Activated B cell treated with CpG ODN at 0.5 μM for 24 hours (primary cell): ENCODE measurements at regions not wholly inside any gene's neighbourhood (a gene's known extent, or its start where the extent isn't known, plus 50 kb on each side); places are given as distances from the start of the nearest gene placed in this dataset.

Experiments used
- ATAC-seq: fragments of 200-7000 bp; cut with Tn5 transposase; one replicate; pipeline ENCODE4 v1.10.0; 2021; ENCODE audit warnings: low read depth, mild to moderate bottlenecking, moderate library complexity
- CTCF ChIA-PET: fragments of 350-600 bp; sonication (Branson Sonifier 250); formaldehyde crosslinking; loops from one replicate; lab custom pipeline; 2021; ENCODE audit warnings: antibody characterized with exemption; lab: Charles Lee
- POLR2A ChIA-PET: fragments of 350-600 bp; sonication (Branson Sonifier 250); formaldehyde crosslinking; loops from one replicate; lab custom pipeline; 2021; ENCODE audit warnings: antibody characterized with exemption; lab: Charles Lee
- DNase-seq: peaks from one replicate; pipeline ENCODE4 v3.0.0; 2022
- H3K27ac Mint-ChIP-seq: one replicate; pipeline ENCODE4 v1.8.0; 2020; ENCODE audit warnings: mixed read lengths
- H3K27me3 Mint-ChIP-seq: one replicate; pipeline ENCODE4 v1.8.0; 2021; ENCODE audit warnings: mixed read lengths
- H3K36me3 Mint-ChIP-seq: one replicate; pipeline ENCODE4 v1.8.0; 2021; ENCODE audit warnings: low read depth, mixed read lengths
- H3K4me1 Mint-ChIP-seq: one replicate; pipeline ENCODE4 v1.8.0; 2021; ENCODE audit warnings: mixed read lengths
- H3K4me3 Mint-ChIP-seq: one replicate; pipeline ENCODE4 v1.8.0; 2020; ENCODE audit warnings: mild to moderate bottlenecking, mixed read lengths
- H3K9me3 Mint-ChIP-seq: one replicate; pipeline ENCODE4 v1.8.0; 2020; ENCODE audit warnings: mixed read lengths
- intact Hi-C: fragments of 100-400 bp; cut with micrococcal nuclease; formaldehyde crosslinking; loops from one replicate; pipeline ENCODE4 v1.15.1; 2024
- TF ChIP-seq, protein P1 (sequence below): fragments of 200-600 bp; IDR thresholded peaks from one replicate; pipeline ENCODE4 v1.8.0; 2022; ENCODE audit warnings: antibody characterized with exemption, mild to moderate bottlenecking

- H3K27ac Mint-ChIP-seq = no peak overlapping the region
- TF ChIP-seq, protein P1, sequence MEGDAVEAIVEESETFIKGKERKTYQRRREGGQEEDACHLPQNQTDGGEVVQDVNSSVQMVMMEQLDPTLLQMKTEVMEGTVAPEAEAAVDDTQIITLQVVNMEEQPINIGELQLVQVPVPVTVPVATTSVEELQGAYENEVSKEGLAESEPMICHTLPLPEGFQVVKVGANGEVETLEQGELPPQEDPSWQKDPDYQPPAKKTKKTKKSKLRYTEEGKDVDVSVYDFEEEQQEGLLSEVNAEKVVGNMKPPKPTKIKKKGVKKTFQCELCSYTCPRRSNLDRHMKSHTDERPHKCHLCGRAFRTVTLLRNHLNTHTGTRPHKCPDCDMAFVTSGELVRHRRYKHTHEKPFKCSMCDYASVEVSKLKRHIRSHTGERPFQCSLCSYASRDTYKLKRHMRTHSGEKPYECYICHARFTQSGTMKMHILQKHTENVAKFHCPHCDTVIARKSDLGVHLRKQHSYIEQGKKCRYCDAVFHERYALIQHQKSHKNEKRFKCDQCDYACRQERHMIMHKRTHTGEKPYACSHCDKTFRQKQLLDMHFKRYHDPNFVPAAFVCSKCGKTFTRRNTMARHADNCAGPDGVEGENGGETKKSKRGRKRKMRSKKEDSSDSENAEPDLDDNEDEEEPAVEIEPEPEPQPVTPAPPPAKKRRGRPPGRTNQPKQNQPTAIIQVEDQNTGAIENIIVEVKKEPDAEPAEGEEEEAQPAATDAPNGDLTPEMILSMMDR = no peak
- H3K27me3 Mint-ChIP-seq = peaks cover 12% of the 10 kb centered on the region
- DNase-seq (no peak), ATAC-seq (no peak)
- no peak overlapping the region for H3K4me3 Mint-ChIP-seq
- POLR2A ChIA-PET = no interaction called here
- intact Hi-C loops = no loop called here
- no peaks in the 10 kb centered on the region for H3K36me3 Mint-ChIP-seq
- CTCF ChIA-PET = no interaction called here
- H3K9me3 Mint-ChIP-seq = peaks cover 3% of the 10 kb centered on the region
- H3K4me1 Mint-ChIP-seq = no peaks in the 10 kb centered on the region
Measured at GRCh38 chr2:236496340-236496739, 73.3 kb upstream of the ACKR3 start.

- Mint-ChIP-seq H3K4me3 (no peak overlapping the region), H3K27me3 (peaks cover 12% of the 10 kb centered on the region), H3K4me1 (no peaks in the 10 kb centered on the region), H3K9me3 (no peaks in the 10 kb centered on the region), H3K36me3 (no peaks in the 10 kb centered on the region), H3K27ac (no peak overlapping the region)
- intact Hi-C loops = no loop called here
- ChIA-PET POLR2A (no interaction called here), CTCF (no interaction called here)
- no peak for ATAC-seq
- TF ChIP-seq, protein P1 = no peak
- no peak for DNase-seq
Measured at GRCh38 chr2:236498369-236498768, 71.3 kb upstream of the ACKR3 start.

DNA sequence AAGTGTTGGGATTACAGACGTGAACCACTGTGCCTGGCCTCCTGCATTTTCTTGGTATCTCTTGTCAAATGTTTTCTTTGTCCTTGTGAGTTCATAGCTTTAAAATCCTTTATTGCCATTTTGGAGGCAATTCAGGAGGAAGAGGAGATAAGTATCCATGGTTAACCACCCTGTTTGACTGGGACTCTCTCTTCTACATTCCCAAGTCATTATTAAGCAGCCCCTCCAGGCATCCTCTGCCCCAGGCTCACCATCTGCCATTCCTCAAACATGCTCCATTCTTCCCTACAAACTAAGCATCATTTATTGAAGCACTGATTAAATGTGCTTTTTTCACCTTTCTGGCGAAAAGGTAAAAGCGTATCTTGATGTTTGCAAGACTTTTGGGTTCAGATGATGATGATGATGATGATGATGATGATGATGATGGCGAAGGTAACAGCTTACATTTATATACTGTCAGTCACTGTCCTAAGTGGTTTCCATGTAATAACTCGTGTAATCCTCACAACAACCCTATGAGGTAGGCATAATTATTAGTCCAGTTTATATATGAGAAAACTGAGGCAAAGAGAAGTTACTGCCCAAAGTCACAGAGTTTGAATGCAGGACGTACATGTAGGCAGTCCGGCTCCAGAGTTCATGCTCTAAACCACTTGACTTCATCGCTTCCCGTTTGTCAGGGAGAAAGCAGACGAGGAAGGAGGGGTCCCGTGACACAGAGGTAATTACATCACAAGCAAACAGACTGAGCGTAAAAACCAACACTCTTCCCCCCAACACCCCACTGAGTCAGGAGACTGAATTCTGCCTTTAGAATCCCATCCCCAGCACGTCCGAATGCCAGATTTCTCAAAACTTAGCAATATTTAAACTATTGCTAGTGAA, 69.7 kb upstream of the ACKR3 start:
- DNase-seq (no peak), ATAC-seq (no peak)
- intact Hi-C loops = no loop called here
- POLR2A ChIA-PET = no interaction called here
- no peaks in the 10 kb centered on the region for H3K36me3 Mint-ChIP-seq
- no peak overlapping the region for H3K4me3 Mint-ChIP-seq
- H3K27ac Mint-ChIP-seq = no peak overlapping the region
- H3K27me3 Mint-ChIP-seq = peaks cover 17% of the 10 kb centered on the region
- TF ChIP-seq, protein P1 = no peak
- CTCF ChIA-PET = no interaction called here
- no peaks in the 10 kb centered on the region for H3K4me1 Mint-ChIP-seq
- H3K9me3 Mint-ChIP-seq = no peaks in the 10 kb centered on the region

DNA sequence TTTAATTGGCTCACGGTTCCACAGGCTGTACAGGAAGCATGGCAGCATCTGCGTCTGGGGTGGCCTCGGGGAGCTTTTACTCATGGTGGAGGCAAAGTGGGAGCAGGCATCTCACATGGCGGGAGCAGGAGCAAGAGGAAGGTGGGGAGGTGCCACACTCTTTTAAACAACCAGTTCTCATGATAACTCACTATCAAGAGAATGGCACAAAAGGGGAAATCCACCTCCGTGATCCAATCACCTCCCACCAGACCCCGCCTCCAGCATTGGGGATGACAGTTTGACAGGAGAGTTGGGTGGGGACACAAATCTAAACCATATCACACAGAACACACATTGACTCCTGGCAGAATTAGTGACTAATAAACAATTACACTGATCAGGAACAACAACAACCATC, 68.6 kb upstream of the ACKR3 start:
- Mint-ChIP-seq H3K27me3 (peaks cover 25% of the 10 kb centered on the region), H3K27ac (no peak overlapping the region), H3K4me1 (no peaks in the 10 kb centered on the region), H3K9me3 (no peaks in the 10 kb centered on the region), H3K36me3 (no peaks in the 10 kb centered on the region), H3K4me3 (no peak overlapping the region)
- DNase-seq (no peak), ATAC-seq (no peak)
- intact Hi-C loops = no loop called here
- ChIA-PET POLR2A (no interaction called here), CTCF (no interaction called here)
- TF ChIP-seq, protein P1 = no peak

DNA sequence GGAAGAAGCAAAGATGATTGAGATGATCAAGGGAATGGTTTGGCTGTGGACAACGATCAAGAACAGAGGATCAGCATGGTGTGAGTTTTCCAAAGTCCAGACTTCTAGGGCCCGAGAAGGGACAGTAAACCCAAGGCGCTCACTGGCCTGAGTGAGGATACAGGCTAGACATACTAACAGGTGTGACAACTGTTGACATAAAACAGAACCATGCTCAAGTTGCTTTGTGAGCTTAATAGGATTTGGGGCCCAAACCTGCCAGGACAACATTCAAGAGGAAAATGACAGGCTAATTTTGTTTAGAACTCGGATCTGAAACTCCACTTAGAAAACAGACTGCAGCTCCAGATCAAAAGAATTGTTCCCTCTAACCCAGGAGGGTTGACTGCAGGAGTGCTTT, 68.1 kb upstream of the ACKR3 start:
- DNase-seq (no peak), ATAC-seq (no peak)
- Mint-ChIP-seq H3K27ac (no peak overlapping the region), H3K27me3 (peaks cover 26% of the 10 kb centered on the region), H3K4me1 (no peaks in the 10 kb centered on the region), H3K4me3 (no peak overlapping the region), H3K36me3 (no peaks in the 10 kb centered on the region), H3K9me3 (no peaks in the 10 kb centered on the region)
- CTCF ChIA-PET = no interaction called here
- TF ChIP-seq, protein P1 = no peak
- intact Hi-C loops = no loop called here
- POLR2A ChIA-PET = no interaction called here
